ENCODE measurements at regions not wholly inside any gene's neighbourhood (a gene's known extent, or its start where the extent isn't known, plus 50 kb on each side); places are given as distances from the start of the nearest gene placed in this dataset.

DNA sequence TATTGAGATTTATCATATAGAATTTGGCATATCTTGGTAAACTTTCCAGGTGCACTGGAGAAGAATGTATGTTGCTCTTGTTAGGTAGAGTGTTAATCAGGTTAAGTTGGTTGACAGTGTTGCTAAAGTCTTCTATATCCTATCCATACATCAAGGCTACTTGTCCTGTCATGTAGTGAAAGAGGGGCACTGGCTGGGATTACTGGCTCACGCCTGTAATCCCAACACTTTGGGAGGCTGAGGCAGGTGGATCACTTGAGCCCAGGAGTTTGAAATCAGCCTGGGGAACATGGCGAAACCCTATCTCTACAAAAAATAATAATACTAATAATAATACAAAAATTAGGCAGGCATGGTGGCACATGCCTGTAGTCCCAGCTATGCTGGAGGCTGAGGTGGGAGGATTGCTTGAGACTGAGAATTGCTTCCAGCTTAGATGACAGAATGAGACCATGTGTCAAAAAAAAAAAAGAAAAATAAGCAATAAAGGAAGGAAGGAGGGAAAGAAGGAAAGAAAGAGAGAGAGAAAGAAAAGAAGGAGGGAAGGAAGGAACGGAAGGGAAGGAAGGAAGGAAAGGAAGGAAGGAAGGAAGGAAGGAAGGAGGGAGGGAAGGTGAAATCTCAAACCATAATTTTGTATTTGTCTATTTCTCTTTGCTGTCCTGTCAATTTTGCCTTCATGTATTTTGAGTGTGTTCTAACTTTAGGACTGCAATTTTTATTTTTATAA is 57.4 kb upstream of the IQSEC1 start:
- no peak for DNase-seq (ENCODE audit: low read depth)
- TF ChIP-seq, protein P1, sequence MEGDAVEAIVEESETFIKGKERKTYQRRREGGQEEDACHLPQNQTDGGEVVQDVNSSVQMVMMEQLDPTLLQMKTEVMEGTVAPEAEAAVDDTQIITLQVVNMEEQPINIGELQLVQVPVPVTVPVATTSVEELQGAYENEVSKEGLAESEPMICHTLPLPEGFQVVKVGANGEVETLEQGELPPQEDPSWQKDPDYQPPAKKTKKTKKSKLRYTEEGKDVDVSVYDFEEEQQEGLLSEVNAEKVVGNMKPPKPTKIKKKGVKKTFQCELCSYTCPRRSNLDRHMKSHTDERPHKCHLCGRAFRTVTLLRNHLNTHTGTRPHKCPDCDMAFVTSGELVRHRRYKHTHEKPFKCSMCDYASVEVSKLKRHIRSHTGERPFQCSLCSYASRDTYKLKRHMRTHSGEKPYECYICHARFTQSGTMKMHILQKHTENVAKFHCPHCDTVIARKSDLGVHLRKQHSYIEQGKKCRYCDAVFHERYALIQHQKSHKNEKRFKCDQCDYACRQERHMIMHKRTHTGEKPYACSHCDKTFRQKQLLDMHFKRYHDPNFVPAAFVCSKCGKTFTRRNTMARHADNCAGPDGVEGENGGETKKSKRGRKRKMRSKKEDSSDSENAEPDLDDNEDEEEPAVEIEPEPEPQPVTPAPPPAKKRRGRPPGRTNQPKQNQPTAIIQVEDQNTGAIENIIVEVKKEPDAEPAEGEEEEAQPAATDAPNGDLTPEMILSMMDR (conservative IDR thresholded peaks at IDR 0.05; ENCODE audit: low read length): no peak
- H3K4me3 ChIP-seq (ENCODE audit: low read length): no peak overlapping the region

DNA sequence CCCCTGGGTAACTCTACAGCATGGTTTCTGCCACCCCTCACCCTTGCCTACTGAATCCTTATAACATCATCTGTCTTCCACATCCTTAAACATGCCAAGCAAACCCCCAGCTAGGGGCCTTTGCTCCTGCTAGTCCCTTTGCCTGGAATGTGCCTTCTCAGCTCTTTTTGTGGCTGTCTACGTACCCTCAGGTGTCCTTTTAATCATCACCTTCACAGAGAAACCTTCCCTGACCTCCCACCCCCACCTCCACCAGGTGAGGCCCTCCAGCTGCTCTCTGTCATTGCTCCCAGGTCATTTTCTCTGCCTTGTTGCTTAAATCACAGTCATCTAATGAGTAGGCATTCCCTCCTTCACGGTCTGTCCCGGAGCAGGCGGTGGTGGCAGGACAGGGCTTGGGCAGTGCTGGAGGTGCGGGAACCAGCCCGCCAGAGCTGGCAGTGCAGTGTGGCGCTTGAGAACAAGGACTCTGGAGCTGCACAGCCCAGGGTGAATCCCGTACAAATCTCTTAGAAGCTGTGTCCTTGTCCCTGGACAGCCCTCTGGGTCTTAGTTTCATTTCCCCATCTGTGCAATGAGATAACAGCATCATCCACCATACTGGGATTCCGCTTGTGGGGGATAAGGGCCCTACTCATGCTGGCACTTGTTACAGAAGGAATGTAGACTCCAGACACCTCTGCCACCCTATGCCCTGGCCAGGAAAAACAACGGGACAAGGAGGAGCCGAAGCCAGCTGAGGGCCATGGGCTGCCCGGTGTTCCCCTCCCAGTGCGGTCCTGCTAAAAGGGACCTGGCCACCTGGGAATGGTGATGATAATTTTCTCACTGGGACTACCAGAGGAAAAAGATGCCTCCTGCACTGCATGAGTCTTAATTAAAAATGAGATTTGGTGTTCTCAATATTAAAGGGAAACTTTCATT is 52.1 kb upstream of the IQSEC1 start:
- TF ChIP-seq, protein P1 (conservative IDR thresholded peaks at IDR 0.05; ENCODE audit: low read length): no peak
- no peak for DNase-seq (ENCODE audit: low read depth)
- no peak overlapping the region for H3K4me3 ChIP-seq (ENCODE audit: low read length)

DNA sequence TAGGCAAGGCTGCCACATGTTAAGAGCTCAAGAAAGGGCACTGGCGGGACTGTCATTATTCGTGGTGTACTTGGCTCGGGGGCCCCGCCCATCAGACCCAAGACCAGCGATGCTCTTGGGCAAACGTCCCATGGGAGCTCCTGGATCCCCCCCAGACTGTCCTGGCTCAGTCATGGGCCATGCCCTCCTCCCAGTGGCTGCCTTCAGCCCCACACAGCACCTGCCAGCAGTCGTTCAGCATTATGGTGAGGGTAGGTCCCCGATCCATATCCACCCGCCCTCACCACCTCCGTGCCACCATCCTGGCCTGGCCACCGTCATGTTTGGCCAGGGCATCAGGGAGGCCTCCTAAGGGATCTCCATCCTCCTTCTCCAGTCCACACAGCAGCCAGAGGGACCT is 51.4 kb upstream of the IQSEC1 start:
- no peak for DNase-seq (ENCODE audit: low read depth)
- H3K4me3 ChIP-seq (ENCODE audit: low read length): no peak overlapping the region
- TF ChIP-seq, protein P1 (conservative IDR thresholded peaks at IDR 0.05; ENCODE audit: low read length): no peak

DNA sequence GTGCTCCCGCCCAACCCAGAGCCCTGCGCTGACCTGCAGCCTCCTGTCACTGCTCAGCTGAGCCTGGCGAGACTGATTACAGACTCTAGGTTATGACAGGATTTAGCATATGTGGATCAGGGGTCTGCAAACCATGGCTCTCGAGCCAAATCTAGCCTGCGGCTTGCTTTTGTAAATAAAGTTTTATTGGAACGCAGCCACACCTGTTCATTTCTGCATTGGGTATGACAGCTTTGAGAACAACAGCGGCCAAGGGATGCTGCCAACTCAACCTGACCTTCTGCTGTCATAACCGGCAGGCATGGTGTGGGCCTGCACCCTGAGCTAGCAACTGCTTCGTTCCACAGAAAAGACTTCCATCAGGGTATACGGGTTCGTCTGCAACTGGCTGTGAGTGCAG is 50.5 kb upstream of the IQSEC1 start:
- no peak overlapping the region for H3K4me3 ChIP-seq (ENCODE audit: low read length)
- no peak for DNase-seq (ENCODE audit: low read depth)
- TF ChIP-seq, protein P1 (conservative IDR thresholded peaks at IDR 0.05; ENCODE audit: low read length): no peak

DNA sequence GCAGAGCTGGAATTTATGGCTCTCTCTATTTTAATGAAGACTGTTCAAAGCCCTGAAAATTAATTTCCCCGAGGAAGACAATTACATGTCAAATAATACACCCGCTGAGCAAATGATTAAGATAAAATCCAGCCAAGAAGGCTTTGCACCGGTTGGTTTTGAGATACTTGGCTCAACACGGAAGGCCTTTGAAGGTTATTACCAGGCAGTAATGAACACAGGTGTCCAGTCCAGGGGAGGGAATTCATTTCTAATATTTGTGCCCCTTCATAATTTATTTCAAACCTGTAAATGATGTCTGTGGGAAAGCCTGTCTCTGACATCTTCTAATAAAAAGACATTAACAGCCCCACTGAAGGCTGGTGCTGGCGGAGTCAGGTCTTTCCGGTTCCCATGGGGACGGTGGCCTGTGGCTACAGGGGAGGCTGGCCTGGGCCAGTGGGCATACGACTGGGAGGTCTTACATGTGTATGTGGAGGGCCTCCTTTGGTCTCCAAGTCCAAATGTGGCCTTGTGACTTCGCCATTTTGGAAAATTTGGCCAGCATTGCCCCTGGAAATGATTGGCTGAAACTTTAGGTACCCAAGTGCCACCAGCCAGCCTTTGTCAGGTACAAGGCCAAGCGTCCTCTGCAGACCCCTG is 49.9 kb upstream of the IQSEC1 start:
- DNase-seq (ENCODE audit: low read depth): no peak
- TF ChIP-seq, protein P1 (conservative IDR thresholded peaks at IDR 0.05; ENCODE audit: low read length): no peak
- H3K4me3 ChIP-seq (ENCODE audit: low read length): no peak overlapping the region

Measured in AG10803 (cell line).